ENCODE measurements at regions not wholly inside any gene's neighbourhood (a gene's known extent, or its start where the extent isn't known, plus 50 kb on each side); places are given as distances from the start of the nearest gene placed in this dataset.

DNA sequence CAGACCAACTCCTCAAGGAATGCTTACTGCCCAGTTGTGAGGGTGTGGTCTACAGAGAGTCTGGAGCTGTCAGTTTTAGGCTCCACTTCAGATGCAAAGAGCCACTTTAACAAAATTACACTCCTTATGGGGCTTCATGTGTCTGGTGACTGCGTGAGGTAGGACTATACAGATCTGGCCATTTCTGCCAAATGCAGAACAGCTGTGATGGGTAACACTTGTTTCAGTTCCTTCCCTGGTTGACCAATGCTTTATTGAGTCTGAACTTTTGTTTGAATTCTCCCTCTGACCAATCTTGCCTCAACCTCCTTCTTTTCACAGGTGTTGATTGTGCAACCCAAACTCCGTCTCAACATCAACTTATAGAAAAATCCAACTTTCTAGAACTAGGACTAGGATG, 181.2 kb downstream of the OMA1 start:
- CTCF ChIA-PET (ENCODE audit: low intra/inter-chr PET ratio), result no interaction called here

More for the DNA sequence above, 181.2 kb downstream of the OMA1 start:
- Histone ChIP-seq H3K79me2 (ENCODE audit: control insufficient read depth, insufficient read depth, low read length) (no peaks in the 10 kb centered on the region), H3K9me1 (ENCODE audit: control insufficient read depth, insufficient read depth, low read length) (no peaks in the 10 kb centered on the region), H3K27ac (ENCODE audit: extremely low read depth, low read depth, low read length) (no peak overlapping the region), H3K9me3 (replicated peaks; ENCODE audit: control insufficient read depth, insufficient read depth, low read depth, low read length) (no peaks in the 10 kb centered on the region), H2AFZ (ENCODE audit: low read depth, low read length) (no peak overlapping the region), H3K4me1 (replicated peaks in 1 of 2; ENCODE audit: control insufficient read depth in 2 of 2, insufficient read depth in 2 of 2, low read length in 2 of 2) (no peaks in the 10 kb centered on the region), H3K4me3 (no peak overlapping the region), H3K27me3 (ENCODE audit: control insufficient read depth in 2 of 2, insufficient read depth in 2 of 2, low read length in 2 of 2) (no peaks in the 10 kb centered on the region), H3K36me3 (ENCODE audit: control insufficient read depth, insufficient read depth, low read length) (no peaks in the 10 kb centered on the region), H4K20me1 (replicated peaks; ENCODE audit: control insufficient read depth, insufficient read depth, low read length) (no peaks in the 10 kb centered on the region), H3K9ac (ENCODE audit: insufficient read depth in 1 of 2, low read depth in 2 of 2, low read length in 2 of 2) (no peak overlapping the region), H3K4me2 (ENCODE audit: insufficient read depth, low read length) (no peak overlapping the region)
- WGBS (ENCODE audit: insufficient coverage, low coverage, missing lambda C conversion rate), result 4% methylated on average over 2 of the region's 2 CpGs
- no TSS peak for BruUV-seq (replicated peaks)
- in situ Hi-C loops (cut with MboI), result no loop called here
- no peak for TF ChIP-seq RBM15 (IDR thresholded peaks at IDR 0.05; ENCODE audit: insufficient read depth, low read length)
- TF ChIP-seq KLF6 (CRISPR knock-in tag; IDR thresholded peaks at IDR 0.05; ENCODE audit: borderline replicate concordance), result no peak
- no peak for TF ChIP-seq MTA2 (IDR thresholded peaks at IDR 0.05; ENCODE audit: low read depth)
- no peak for TF ChIP-seq RFX5 (IDR thresholded peaks at IDR 0.05; ENCODE audit: low read depth, low read length)
- no peak for TF ChIP-seq HIVEP1 (CRISPR knock-in tag; IDR thresholded peaks at IDR 0.05)
- TF ChIP-seq, protein P1, sequence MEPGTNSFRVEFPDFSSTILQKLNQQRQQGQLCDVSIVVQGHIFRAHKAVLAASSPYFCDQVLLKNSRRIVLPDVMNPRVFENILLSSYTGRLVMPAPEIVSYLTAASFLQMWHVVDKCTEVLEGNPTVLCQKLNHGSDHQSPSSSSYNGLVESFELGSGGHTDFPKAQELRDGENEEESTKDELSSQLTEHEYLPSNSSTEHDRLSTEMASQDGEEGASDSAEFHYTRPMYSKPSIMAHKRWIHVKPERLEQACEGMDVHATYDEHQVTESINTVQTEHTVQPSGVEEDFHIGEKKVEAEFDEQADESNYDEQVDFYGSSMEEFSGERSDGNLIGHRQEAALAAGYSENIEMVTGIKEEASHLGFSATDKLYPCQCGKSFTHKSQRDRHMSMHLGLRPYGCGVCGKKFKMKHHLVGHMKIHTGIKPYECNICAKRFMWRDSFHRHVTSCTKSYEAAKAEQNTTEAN (CRISPR knock-in tag; IDR thresholded peaks at IDR 0.05), result no peak
- TF ChIP-seq, protein P2, sequence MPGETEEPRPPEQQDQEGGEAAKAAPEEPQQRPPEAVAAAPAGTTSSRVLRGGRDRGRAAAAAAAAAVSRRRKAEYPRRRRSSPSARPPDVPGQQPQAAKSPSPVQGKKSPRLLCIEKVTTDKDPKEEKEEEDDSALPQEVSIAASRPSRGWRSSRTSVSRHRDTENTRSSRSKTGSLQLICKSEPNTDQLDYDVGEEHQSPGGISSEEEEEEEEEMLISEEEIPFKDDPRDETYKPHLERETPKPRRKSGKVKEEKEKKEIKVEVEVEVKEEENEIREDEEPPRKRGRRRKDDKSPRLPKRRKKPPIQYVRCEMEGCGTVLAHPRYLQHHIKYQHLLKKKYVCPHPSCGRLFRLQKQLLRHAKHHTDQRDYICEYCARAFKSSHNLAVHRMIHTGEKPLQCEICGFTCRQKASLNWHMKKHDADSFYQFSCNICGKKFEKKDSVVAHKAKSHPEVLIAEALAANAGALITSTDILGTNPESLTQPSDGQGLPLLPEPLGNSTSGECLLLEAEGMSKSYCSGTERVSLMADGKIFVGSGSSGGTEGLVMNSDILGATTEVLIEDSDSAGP (CRISPR knock-in tag; IDR thresholded peaks at IDR 0.05), result no peak
- TF ChIP-seq MED1 (CRISPR knock-in tag; IDR thresholded peaks at IDR 0.05; ENCODE audit: borderline replicate concordance), result no peak
- no peak for TF ChIP-seq ZNF124 (CRISPR knock-in tag; IDR thresholded peaks at IDR 0.05)
- TF ChIP-seq YY1 (IDR thresholded peaks at IDR 0.05; ENCODE audit: borderline replicate concordance in 1 of 3, control insufficient read depth in 1 of 3, extremely low read depth in 1 of 3, insufficient read depth in 3 of 3, insufficient read length in 1 of 3, insufficient replicate concordance in 2 of 3, low read depth in 1 of 3, low read length in 2 of 3), result no peak
- TF ChIP-seq ASH1L (IDR thresholded peaks at IDR 0.05; ENCODE audit: borderline replicate concordance, low read depth, partially characterized antibody), result no peak
- intact Hi-C loops (cut with micrococcal nuclease), result no loop called here
- FAIRE-seq (no peak), ATAC-seq (no peak), DNase-seq (ENCODE audit: extremely low read depth in 1 of 4, low spot score in 3 of 4) (no peak)
- POLR2A ChIA-PET, result no interaction called here

All from K562 (cell line).